GM19238 (cell line): ENCODE measurements at regions not wholly inside any gene's neighbourhood (a gene's known extent, or its start where the extent isn't known, plus 50 kb on each side); places are given as distances from the start of the nearest gene placed in this dataset.
"Not testable (repeated sequence)": the region's sequence is repeated elsewhere in the genome, so short reads cannot be mapped to it uniquely, and the experiment has no call there.

Experiments
- DNase-seq: peaks from one replicate; pipeline ENCODE4 v3.0.0; 2011; ENCODE audit warnings: low spot score; ENCODE audit not compliant: insufficient read length

DNA sequence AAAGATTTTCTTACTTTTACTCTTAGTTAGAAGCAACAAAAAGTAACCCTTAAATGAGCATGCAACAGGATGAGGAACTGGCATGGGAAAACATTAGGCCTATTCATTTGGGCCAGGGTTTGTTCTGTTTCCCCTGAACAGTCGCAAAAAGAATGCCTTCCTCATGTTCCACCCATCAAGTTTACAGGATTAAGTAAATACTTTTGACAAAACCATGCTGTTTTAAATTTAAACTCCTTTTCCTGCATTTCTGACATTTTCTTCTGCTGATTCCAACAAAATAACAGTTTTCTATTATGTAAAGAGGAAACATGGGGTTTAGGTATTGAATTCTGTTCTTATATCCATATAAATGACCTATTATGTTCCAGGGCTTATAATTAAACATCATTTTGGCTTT lies 236.6 kb upstream of the ACTBL2 start:
- DNase-seq, result no peak

GRCh38 chr5:57718155-57718554 lies 235.5 kb upstream of the ACTBL2 start:
- no peak for DNase-seq

DNA sequence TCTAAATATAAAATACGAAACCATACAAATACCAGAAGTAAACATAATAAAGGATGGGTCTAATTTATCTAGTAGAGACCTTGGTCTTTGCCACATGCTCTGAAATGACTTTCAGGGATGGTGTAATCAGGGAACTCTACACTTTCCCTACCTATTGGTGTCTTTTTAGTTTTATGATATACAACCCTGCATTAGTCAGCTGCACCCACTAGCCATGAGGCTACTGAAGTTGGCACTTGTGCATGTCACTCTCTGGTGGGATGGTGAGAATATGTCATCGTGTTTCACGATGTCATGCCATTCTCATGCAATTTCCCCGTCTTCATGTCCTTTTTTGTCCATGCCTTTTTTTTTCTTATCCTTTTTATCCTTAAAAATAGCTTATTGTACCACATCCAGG lies 234.9 kb upstream of the ACTBL2 start:
- DNase-seq, result no peak

DNA sequence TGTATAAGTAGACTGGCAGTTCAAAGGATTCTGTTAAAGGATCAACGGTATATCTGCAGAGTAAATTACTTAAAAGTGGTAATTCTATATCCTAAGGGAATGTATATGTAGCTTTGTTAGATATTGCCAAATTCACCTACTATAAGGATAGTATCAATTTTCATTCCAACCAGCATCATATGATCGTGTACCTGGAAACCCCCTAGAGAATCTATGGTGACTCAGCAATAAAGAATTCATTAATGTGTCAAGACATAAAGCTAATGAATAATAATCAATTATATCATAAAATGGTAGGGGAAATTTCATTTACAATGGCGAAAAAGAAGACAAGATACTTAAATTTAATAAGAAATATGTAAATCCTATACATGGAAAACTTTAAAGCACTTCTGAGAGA lies 234.1 kb upstream of the ACTBL2 start:
- DNase-seq, result no peak

- DNase-seq, result no peak
Measured at GRCh38 chr5:57715296-57715695, 232.7 kb upstream of the ACTBL2 start.

DNA sequence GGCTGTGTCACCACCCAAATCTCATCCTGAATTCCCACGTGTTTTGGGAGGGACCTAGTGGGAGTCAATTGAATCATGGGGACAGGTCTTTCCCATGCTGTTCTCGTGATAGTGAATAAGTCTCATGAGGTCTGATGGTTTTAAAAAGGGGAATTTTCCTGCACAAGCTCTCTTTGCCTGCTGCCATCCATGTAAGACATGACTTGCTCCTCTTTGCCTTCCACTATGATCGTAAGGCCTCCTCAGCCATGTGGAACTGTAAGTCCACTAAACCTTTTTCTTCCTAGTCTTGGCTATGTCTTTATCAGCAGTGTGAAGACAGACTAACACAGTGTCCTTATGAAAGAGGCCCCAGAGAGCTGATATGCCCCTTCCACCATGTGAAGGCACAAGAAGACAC lies 230.9 kb upstream of the ACTBL2 start:
- DNase-seq, result not testable (repeated sequence)

GRCh38 chr5:57711946-57712345 lies 229.3 kb upstream of the ACTBL2 start:
- no peak for DNase-seq

GRCh38 chr5:57711471-57711870 lies 228.9 kb upstream of the ACTBL2 start:
- DNase-seq, result no peak

DNA sequence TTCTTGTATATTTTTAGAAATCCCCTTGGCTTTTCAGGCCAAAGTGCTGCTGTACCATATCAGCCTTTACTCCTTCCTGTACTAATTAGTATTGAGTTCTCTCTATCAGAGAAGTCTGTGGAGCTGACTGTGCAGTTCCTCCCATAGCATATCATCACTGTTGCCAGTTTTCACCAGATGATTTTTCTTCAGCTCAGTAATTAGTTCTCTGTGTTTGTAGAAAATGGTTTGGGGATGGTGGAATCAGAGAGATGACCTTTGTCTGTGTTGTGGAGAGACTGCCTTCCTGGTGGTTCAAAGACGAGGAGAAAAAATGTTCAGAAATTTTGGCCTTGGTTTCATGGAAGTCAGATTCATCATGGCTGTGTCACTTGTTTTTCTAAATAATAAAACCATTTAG lies 227.5 kb upstream of the ACTBL2 start:
- no peak for DNase-seq

GRCh38 chr5:57705769-57706168 lies 223.2 kb upstream of the ACTBL2 start:
- DNase-seq, result no peak

DNA sequence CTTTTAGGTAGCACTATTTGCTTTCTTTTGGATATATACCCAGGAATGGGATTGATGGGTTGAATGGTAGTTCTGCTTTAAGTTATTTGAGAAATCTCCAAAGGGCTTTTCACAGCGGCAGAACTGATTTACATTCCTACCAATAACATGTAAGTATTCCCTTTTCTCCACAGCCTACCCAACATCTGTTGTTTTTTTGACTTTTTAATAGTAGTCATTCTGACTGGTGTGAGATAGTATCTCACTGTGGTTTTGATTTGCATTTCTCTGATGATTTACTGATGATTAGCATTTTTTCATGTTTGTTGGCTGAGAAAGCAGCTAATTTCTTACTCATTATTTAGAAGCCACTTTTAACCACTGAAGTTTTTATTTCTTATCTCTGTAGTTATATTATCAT lies 221.1 kb upstream of the ACTBL2 start:
- no peak for DNase-seq

GRCh38 chr5:57700484-57700883 lies 217.9 kb upstream of the ACTBL2 start:
- no peak for DNase-seq

GRCh38 chr5:57700072-57700471 lies 217.5 kb upstream of the ACTBL2 start:
- DNase-seq, result no peak

- no peak for DNase-seq
Measured at GRCh38 chr5:57698802-57699201, 216.2 kb upstream of the ACTBL2 start.

DNA sequence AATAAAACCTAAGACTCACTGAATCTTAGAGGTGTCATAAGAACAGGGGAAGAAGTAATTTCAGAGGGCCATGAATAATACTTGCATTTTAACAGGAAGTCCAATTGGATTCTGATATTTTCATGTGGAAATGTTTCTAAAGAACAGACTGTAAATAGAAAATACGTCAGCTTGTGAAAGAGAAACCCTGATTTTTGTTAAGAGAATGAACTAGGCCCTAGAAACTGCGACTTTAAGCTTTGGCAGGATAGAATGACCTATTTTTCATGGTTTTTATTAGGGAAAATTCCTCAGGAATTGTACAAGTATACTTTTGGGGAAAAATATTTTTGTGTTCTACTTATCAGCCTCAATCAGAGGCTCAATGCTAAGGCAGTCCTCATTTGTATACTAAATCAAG lies 215.5 kb upstream of the ACTBL2 start:
- no peak for DNase-seq

DNA sequence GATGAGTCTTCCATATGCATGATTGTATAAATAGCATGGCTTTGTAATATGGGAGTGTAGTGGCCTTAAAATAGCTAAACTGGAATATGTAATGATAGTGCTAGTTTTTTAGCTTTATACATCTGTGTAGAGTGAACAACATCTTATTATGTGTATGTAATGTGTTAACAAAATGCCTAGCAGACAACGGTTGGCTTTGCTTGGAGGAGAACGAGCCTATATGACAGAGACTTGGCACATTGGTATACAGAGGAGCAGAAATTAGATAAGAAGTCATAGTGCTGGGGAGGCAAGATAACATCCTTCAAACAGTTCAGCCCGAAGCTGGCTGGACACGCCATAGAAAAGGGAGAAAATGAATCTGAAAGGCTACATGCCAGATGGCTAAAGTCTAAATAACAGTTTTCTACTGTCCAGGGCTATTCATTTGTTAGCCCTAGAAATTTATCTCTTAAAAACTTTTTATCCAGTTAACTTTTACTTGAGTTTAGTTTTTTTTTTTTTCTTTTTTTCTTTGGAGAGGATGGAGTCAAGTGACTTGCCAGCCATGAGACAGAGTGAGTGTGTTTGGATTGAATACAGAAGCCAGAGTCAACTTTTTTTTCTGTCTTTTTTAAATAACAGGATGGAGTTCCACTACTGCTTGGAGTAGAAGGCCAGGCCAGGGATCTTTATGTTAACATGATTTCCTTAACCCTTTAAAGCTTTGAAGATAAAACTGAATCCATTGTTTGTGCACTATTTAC lies 214.4 kb upstream of the ACTBL2 start:
- DNase-seq, result no peak

- DNase-seq, result no peak
Measured at GRCh38 chr5:57696389-57696769, 213.8 kb upstream of the ACTBL2 start.

- no peak for DNase-seq
Measured at GRCh38 chr5:57695706-57696388, 213.2 kb upstream of the ACTBL2 start.

DNA sequence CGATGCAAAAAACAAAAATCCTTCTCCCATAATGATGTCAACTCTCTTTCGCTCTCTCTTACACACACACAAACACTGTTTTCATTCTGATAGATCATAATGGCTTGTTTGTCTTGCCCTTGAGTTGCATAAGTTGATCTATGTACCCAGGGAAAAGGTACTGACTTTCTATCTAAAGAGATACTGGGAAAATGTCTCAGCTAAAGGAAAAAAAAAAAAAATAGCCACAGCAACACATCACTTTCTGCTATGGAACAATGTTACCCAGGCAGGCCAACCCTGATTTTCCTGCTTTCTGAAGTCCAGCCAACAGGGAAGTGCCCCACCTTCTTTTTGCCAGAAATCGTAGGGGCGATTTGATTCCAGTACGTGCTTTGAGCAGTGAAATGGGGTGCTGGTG lies 212.6 kb upstream of the ACTBL2 start:
- DNase-seq, result no peak

DNA sequence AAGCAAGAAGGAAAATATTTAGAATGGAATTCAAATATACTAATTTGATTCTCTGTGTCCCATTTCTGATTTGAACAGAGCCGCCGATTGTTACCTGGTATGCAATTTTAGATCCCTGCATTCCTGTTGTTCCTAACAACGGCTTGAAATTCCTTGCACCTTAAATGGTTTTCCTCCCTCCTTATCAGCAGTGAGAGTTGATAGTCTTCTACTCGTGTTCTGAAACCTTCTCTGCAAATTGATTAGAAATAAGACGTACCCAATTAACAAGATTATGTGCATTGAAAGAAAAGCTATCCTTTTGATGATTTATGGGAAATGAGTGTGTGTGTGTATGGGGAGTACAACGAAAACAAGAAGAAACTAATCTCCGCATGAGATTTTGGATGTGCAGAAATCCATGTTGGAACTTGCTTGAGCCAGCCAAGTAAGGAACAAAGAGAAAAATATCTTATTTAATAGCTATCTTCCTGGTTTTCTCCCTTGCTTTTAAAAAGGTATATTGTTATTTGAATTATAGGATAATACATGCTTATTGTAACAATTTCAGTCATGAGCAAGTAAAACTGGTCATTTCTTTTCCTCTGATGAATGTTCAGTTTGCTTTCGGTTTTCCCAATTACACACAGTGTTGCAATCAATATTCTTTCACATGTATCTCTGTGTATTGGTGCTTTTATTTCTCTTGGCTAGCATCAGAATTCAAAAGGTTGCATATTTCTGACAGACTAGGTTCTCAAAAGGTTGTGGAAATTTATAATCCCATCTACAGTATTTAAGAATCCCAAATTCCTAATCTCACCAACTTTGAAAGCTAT lies 211.1 kb upstream of the ACTBL2 start:
- no peak for DNase-seq

DNA sequence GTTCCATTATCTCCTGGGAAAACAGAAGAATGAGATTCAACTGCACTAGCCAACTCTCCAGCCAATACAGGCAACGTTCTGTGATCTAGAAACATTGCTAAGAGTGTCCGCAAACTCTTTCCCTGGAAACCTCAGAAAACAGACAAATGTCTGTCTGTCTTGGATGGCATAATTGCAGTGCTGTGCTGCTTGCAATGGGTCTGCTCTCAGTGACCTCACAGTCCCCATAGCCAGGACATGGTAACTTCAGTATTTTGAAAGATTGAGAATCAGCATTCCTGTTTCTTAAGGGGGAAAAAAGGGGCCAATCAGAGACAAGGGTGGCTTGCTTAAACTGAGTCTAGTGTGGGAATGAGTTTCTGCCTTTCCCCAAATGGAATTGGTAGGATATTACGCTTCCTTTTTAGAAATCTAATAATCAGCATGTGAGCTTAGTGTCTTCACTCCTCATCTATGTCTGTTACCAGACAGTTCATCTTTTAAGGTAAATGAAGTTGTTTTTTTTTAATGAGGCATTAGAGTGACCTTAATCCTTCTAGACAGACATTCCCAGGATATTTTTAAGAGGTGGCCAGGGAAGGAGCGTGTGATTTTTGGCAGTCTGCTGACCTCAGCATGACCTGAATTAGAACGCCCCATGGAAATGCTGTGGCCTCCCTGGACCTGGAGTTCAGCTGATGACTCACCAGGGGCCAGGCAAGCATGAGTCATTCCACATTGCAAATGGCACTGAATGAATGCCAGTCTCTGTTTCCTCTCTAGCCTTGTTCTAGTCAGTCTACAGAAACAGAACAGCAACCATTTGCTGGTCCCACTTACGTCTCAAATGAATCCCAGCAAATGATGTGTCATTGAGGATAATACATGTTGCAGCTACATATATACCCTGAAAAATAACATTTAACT lies 210.2 kb upstream of the ACTBL2 start:
- DNase-seq, result no peak
